Lower leg skin (tissue), 4 donors: ENCODE measurements at regions not wholly inside any gene's neighbourhood (a gene's known extent, or its start where the extent isn't known, plus 50 kb on each side); places are given as distances from the start of the nearest gene placed in this dataset.
"Not testable (repeated sequence)": the region's sequence is repeated elsewhere in the genome, so short reads cannot be mapped to it uniquely, and the experiment has no call there.

Source experiments
- DNase-seq, 2 donors: peaks; one replicate each; pipeline ENCODE4 v3.0.0-alpha.2; 2019; ENCODE audit warnings: low spot score in 2 of 2
- H3K4me3 ChIP-seq: fragments of 200-600 bp; sonication (generic); 2 replicates; pipeline ENCODE4 v1.5.1; 2017; ENCODE audit warnings: mild to moderate bottlenecking, low read depth; ENCODE audit not compliant: poor library complexity, severe bottlenecking
- POLR2A ChIP-seq, 2 donors: fragments of 450-650 bp; IDR thresholded peaks; one replicate each; pipeline ENCODE4 v1.6.1; 2016 to 2017; ENCODE audit warnings: antibody characterized with exemption in 2 of 2, mild to moderate bottlenecking in 1 of 2, moderate library complexity in 1 of 2
- WGBS, 2 donors: methylation state at CpG; one replicate each; pipeline ENCODE4 v1.1.5; 2018; 5-methylcytosine and 5-hydroxymethylcytosine counted together
- intact Hi-C: fragments of 100-400 bp; cut with DNase I; formaldehyde crosslinking; loops from one replicate; pipeline ENCODE4 v1.15.0; 2023; ENCODE audit warnings: low total_unique reads
- TF ChIP-seq, protein P1 (sequence below), 3 donors: fragments of 450-650 bp; IDR thresholded peaks; one replicate each; pipeline ENCODE4 v1.5.1; 2016; ENCODE audit warnings: antibody characterized with exemption in 3 of 3, mild to moderate bottlenecking in 3 of 3, moderate library complexity in 2 of 3

DNA sequence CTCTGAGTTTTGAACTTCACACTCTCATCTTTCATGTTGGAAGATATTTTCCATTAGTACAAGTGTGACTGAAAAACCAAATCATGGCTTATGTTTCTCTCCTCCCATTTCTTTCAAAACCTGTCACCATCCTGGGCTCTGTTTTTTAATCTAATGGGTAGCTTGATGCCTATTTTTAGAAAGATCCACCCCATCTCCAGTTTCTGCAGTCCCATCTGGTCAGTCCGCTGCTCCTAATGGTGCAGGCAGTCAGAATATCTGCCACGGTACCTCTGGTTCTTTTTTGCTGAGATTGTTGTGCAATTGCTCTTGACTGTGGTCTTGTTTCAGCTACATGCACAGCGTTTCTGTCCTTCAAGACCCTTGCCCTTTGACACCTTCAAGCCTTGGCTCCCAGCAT is 240.9 kb upstream of the CADM2 start:
- no peak for TF ChIP-seq POLR2A (IDR thresholded peaks at IDR 0.05)
- TF ChIP-seq, protein P1, sequence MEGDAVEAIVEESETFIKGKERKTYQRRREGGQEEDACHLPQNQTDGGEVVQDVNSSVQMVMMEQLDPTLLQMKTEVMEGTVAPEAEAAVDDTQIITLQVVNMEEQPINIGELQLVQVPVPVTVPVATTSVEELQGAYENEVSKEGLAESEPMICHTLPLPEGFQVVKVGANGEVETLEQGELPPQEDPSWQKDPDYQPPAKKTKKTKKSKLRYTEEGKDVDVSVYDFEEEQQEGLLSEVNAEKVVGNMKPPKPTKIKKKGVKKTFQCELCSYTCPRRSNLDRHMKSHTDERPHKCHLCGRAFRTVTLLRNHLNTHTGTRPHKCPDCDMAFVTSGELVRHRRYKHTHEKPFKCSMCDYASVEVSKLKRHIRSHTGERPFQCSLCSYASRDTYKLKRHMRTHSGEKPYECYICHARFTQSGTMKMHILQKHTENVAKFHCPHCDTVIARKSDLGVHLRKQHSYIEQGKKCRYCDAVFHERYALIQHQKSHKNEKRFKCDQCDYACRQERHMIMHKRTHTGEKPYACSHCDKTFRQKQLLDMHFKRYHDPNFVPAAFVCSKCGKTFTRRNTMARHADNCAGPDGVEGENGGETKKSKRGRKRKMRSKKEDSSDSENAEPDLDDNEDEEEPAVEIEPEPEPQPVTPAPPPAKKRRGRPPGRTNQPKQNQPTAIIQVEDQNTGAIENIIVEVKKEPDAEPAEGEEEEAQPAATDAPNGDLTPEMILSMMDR (IDR thresholded peaks at IDR 0.05): no peak
- WGBS, 2 donors: 58 to 74% methylated on average over 3 of the region's 3 CpGs
- intact Hi-C loops: no loop called here
- no peak for DNase-seq
- no peak overlapping the region for H3K4me3 ChIP-seq

DNA sequence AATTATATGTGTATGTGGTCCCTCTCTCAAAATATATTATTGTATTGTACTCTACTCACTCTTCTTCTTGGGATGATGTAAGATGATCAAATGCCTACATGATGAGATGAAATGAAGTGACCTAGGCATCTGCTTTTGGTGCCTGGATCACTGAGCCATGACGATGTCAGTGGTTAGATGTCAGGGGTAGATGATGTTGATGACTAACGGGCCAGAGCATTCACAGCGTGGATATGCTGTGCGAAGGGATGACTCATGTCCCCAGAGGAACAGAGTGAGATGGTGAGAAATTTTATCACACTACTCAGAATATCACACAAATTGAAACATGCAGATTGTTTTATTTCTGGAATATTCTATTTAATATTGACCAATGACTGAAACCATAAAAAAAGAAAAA is 233.9 kb upstream of the CADM2 start:
- no peak overlapping the region for H3K4me3 ChIP-seq
- no peak for TF ChIP-seq POLR2A (IDR thresholded peaks at IDR 0.05)
- TF ChIP-seq, protein P1 (IDR thresholded peaks at IDR 0.05): no peak
- intact Hi-C loops: no loop called here
- DNase-seq: no peak
- WGBS, 2 donors: 55 to 78% methylated on average over 4 of the region's 4 CpGs

DNA sequence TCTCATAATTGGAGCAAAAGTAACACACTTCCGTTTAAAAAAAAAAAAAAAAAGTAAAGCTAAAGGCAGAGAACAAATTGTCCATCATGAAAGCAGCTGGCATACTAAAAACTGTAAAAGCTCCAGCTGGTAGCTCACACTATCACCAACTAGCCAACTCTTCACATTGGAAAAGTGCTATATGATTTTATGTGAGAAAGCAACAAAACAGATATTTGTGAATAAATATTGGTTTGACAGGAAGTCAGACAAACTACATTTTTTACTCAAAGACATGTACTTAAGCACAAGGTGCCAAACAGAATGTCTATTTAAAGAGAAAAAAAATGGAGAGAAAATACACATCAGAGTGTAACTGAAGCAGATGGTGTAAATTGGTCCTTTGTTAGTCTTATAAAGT is 231.2 kb upstream of the CADM2 start:
- intact Hi-C loops: no loop called here
- H3K4me3 ChIP-seq: no peak overlapping the region
- WGBS, 2 donors: 52 to 60% methylated on average over 1 of the region's 1 CpG
- no peak for TF ChIP-seq POLR2A (IDR thresholded peaks at IDR 0.05)
- TF ChIP-seq, protein P1 (IDR thresholded peaks at IDR 0.05): no peak
- no peak for DNase-seq

DNA sequence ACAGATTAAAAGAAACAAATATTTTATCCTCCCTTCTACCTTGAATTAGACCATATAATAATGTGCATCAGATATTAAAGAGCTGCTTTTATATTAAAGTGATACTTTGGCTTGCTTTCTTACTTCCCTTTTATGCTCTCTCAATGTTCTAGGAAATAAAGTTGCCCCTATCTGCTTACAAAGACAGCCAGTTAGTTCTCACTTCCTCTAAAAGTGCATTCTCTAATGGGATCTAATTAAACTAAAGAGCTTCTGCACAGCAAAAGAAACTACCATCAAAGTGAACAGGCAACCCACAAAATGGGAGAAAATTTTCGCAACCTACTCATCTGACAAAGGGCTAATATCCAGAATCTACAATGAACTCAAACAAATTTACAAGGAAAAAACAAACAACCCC is 224.1 kb upstream of the CADM2 start:
- DNase-seq, H3K4me3 ChIP-seq, intact Hi-C loops: not testable (repeated sequence)
- WGBS, 2 donors: 86 to 96% methylated on average over 1 of the region's 1 CpG

DNA sequence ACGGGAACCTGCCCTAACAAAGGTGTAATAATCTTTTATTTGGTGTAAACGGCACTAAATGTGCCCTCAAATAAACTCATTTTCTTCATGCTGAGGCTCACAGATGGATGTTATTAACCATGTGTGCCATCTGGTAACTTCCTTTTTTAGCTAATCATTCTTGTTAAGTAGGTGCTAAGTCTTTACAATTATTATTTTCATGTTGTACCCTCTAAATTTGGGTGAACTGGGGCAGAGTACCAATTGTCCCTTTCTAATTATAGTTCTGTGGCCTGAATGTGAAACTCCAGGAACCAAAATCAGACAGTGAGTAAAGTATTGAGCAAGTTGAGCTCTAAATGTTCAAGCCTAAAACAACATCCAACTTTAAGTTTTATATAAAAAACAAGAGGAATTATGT is 220.7 kb upstream of the CADM2 start:
- intact Hi-C loops: no loop called here
- H3K4me3 ChIP-seq: no peak overlapping the region
- no peak for TF ChIP-seq POLR2A (IDR thresholded peaks at IDR 0.05)
- TF ChIP-seq, protein P1 (IDR thresholded peaks at IDR 0.05): no peak
- DNase-seq: no peak
- WGBS, 2 donors: 21 to 33% methylated on average over 2 of the region's 2 CpGs

DNA sequence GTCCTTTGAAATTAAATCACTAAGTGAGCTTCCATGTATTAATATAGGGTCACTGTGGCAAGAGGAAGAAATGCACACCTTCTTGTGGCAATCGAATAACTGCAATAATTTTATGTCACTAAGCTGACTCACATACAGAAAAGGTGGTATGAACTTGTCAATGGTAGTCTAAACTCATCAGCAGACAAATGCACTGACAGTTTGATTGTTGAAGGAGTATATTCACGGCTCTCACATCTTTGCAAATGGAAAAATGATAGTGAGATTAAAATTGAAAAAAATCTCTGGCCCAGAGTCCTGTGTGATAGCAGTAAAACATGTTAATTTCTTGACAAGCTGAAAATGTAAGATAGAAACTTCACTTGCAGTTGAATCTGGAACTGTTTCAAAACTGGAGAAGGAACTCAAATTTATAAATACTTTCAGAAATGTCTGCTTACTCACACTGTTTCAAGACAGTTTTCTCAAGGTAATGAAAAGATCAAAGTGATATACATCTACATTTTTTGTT is 215.8 kb upstream of the CADM2 start:
- no peak overlapping the region for H3K4me3 ChIP-seq
- TF ChIP-seq, protein P1 (IDR thresholded peaks at IDR 0.05): no peak
- TF ChIP-seq POLR2A (IDR thresholded peaks at IDR 0.05): no peak
- intact Hi-C loops: no loop called here
- 40 to 55% methylated on average over 2 of the region's 2 CpGs for WGBS, 2 donors
- DNase-seq: no peak
